Frontal cortex (tissue), 3 donors: ENCODE measurements at regions not wholly inside any gene's neighbourhood (a gene's known extent, or its start where the extent isn't known, plus 50 kb on each side); places are given as distances from the start of the nearest gene placed in this dataset.

Source experiments
- DNase-seq, 2 donors: peaks; one replicate each; pipeline ENCODE4 v3.0.0; 2012; ENCODE audit warnings: low spot score in 2 of 2
- FAIRE-seq: peaks from 2 replicates; lab custom pipeline; 2012; peaks lifted over from hg19 to GRCh38; lab: Jason Lieb, UNC
- donor health status: control.
- donor health status: control.
- donor health status: control.

DNA sequence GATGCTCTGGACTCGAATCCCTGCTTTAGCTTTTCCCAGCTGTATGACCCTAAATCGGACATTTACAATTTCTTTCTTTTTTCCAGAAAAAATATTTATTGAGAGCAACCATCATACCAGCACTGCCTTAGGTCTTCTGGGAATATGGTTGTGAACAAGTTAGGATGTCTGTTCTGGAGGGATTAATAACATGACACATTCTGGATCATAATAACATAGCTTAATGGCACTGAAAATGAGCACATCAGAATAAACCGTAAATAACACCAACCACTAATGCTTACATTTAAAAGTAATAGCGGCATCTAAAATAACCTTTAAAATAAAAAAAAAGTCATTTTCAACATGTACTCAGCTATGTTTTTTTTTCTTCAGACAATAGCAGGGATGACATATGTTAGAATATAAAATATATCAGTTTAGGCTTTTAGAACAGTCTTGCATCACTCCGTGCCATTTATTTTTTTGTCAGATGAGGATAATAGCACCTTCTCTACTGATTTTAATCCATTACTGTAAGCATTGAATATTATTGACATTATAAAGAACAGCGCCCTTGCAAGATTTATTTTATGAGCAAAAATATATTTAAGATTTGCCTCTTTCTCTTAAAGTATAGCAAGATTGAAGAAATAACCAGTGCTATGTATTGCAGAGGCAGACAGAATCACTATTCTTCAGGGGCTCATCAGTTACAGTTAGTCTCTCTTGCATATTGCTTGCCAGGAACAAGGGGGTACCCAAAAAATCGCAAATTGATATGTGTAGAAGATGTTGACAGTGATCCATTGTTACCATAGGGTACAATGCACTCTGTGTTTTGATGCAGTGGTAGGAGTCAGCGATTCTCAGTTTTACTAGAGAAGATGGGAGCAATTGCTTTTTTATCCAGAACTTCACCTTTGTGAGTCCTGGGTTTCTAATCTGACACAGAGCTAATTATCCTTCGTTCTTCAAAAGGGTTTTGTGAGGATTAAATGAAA, 168.4 kb upstream of the NR3C1 start:
- no peak for FAIRE-seq

DNA sequence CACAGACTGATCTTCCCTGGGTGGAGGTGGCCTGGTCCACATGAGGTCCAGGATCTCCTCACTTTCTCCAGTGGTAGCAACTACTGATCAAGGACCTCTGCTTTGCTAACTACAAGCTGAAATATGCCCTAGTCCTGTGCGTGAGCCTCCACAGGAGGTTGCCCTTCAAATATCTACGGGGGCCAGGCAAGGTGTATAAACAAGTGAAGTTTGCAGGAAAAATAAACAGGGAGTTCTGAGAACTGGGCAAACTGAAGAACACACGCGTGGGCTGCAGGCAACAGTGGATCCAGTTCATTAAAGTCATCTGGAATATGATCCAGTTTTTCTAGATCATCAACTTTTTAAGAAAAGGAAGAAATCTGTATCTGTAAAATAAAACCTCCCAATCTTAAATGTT, 167.5 kb upstream of the NR3C1 start:
- no peak for DNase-seq
- FAIRE-seq: no peak

More for the DNA sequence above, 168.4 kb upstream of the NR3C1 start:
- no peak for DNase-seq

GRCh38 chr5:143569722-143570567, 166.5 kb upstream of the NR3C1 start:
- no peak for FAIRE-seq
- DNase-seq: no peak

GRCh38 chr5:143569213-143569701, 165.8 kb upstream of the NR3C1 start:
- DNase-seq: no peak
- FAIRE-seq: no peak

- FAIRE-seq (peak; percentile 67), DNase-seq (no peak)
Measured at GRCh38 chr5:143567583-143568504, 164.4 kb upstream of the NR3C1 start.

DNA sequence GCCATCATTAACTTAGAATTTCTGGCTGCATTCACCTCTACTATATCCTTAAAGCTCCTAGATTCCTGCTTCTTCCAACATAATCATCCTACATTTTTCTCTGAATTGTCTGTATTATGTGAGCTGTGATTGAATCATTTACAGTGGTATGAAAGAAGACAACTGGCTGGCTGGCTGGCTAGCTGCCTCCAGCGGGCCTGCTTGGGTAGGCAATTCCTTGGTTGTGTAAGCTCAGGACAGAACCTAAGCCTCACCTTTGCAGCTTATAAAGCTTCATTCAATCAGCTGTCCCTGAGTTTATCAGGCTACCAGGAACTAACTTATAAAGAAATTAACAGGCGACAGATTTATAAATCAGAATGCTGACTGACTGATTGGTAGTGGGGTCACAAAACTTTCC, 162.7 kb upstream of the NR3C1 start:
- no peak for FAIRE-seq
- DNase-seq: no peak

GRCh38 chr5:143564417-143564816, 160.9 kb upstream of the NR3C1 start:
- no peak for DNase-seq
- no peak for FAIRE-seq

DNA sequence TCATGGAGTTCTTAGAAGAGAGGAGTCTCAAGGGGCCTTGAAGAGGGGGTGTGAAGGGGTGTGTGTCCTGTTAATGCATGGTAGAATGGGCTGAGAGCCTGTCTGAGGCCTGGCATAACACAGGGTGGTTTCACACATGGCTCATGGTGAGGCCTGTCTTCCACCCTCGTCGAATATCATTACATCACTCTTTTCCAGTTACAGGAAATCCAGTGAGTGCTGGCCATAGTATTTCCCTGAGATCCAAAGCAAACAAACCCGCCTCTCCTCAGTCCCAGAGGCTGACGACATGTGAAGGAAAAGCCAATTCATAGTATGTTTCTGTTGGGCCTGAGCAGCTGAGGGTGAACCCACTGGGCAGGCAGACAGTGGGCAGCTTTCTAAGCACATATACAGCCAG, 159.4 kb upstream of the NR3C1 start:
- no peak for FAIRE-seq
- DNase-seq: no peak

- no peak for DNase-seq
- FAIRE-seq: no peak
Measured at GRCh38 chr5:143561219-143561618, 157.7 kb upstream of the NR3C1 start.

DNA sequence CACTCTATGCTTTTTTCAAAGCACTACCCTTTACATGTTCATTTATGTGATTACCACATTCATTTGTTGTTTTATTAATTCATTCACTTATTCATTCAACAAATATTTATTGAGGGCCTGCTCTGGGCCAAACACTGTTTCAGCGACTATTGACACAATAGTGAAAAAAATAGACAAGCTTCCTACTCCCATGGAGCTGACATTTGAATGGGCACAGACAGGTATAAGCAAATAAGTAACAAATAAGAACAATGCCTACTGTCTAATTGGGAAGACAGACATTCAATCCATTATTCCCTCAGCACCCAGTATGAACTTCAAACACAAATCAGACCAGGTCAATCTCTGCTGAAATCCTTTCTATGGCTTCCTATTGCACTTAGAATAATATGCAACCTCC, 156.9 kb upstream of the NR3C1 start:
- DNase-seq: no peak
- FAIRE-seq: no peak

DNA sequence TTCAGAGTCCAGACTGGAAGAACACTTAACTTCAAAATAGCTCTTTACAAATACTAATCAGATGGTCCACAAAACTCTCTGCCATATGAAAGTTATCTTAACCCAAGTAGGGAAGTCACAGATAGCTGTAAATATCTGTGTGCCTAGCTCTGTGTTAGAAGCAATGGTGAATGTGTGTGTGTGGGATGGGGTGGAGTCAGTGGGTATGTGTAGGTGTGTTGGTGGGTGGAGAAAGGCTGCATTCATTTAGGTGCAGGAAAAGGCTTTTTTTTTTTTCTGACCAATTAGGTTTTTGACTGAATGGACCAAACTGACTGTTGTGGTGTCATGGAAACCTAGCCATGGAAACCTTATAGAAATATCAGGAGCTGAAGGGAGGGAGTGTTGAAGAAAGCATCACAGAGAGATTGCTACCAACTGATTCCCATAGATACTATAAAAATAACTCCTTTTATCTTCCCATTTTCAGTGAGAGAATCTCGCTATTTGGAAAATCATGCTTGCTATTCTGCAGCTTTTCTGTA, 156.2 kb upstream of the NR3C1 start:
- DNase-seq (no peak), FAIRE-seq (no peak)

- no peak for DNase-seq
- no peak for FAIRE-seq
Measured at GRCh38 chr5:143558048-143558447, 154.6 kb upstream of the NR3C1 start.

- FAIRE-seq: no peak
- DNase-seq: no peak
Measured at GRCh38 chr5:143557061-143557818, 153.8 kb upstream of the NR3C1 start.

GRCh38 chr5:143554918-143555477, 151.5 kb upstream of the NR3C1 start:
- no peak for FAIRE-seq

GRCh38 chr5:143554187-143554717, 150.8 kb upstream of the NR3C1 start:
- no peak for FAIRE-seq
- DNase-seq: no peak

More at GRCh38 chr5:143554918-143555477, 151.5 kb upstream of the NR3C1 start:
- DNase-seq: no peak

GRCh38 chr5:143552680-143553079, 149.2 kb upstream of the NR3C1 start:
- DNase-seq: no peak
- no peak for FAIRE-seq

- DNase-seq (no peak), FAIRE-seq (no peak)
Measured at GRCh38 chr5:143551820-143552251, 148.3 kb upstream of the NR3C1 start.
